Chondrocyte (in vitro differentiated cells): ENCODE measurements at regions not wholly inside any gene's neighbourhood (a gene's known extent, or its start where the extent isn't known, plus 50 kb on each side); places are given as distances from the start of the nearest gene placed in this dataset.
A peak's percentile ranks its signal among the peaks of the same experiment; 100 is the strongest.

Experiments used
- DNase-seq: peaks from one replicate; pipeline ENCODE4 v3.0.0; 2021; ENCODE audit warnings: mixed read lengths, low spot score
- H3K27ac Mint-ChIP-seq: one replicate; pipeline ENCODE4 v1.8.0; 2021; ENCODE audit warnings: mild to moderate bottlenecking, moderate library complexity, mixed read lengths; ENCODE audit not compliant: unreplicated experiment
- H3K27me3 Mint-ChIP-seq: 2 replicates; pipeline ENCODE4 v1.8.0; 2021; ENCODE audit warnings: low read depth, mixed read lengths
- H3K36me3 Mint-ChIP-seq: 2 replicates; pipeline ENCODE4 v1.8.0; 2021; ENCODE audit warnings: low read depth, mixed read lengths
- H3K4me1 Mint-ChIP-seq: 2 replicates; pipeline ENCODE4 v1.8.0; 2021; ENCODE audit warnings: low read depth, mild to moderate bottlenecking, mixed read lengths
- H3K4me3 Mint-ChIP-seq: one replicate; pipeline ENCODE4 v1.8.0; 2021; ENCODE audit warnings: mild to moderate bottlenecking, moderate library complexity, mixed read lengths; ENCODE audit not compliant: unreplicated experiment
- H3K9me3 Mint-ChIP-seq: 2 replicates; pipeline ENCODE4 v1.8.0; 2021; ENCODE audit warnings: low read depth, mixed read lengths
- CTCF ChIP-seq: fragments of 200-600 bp; sonication (generic); IDR thresholded peaks from 2 replicates; pipeline ENCODE4 v1.5.0; 2021; ENCODE audit warnings: antibody characterized with exemption, mild to moderate bottlenecking, moderate library complexity

GRCh38 chr6:95496769-95497426 is 80.4 kb upstream of the MANEA start:
- TF ChIP-seq CTCF: no peak
- peak; percentile 84 for DNase-seq
- no peak overlapping the region for H3K27ac Mint-ChIP-seq
- no peak overlapping the region for H3K4me3 Mint-ChIP-seq
- no peaks in the 10 kb centered on the region for H3K36me3 Mint-ChIP-seq
- no peaks in the 10 kb centered on the region for H3K27me3 Mint-ChIP-seq
- peaks cover 5% of the 10 kb centered on the region for H3K9me3 Mint-ChIP-seq
- no peaks in the 10 kb centered on the region for H3K4me1 Mint-ChIP-seq

- H3K27ac Mint-ChIP-seq: no peak overlapping the region
- H3K27me3 Mint-ChIP-seq: no peaks in the 10 kb centered on the region
- peaks cover 19% of the 10 kb centered on the region for H3K9me3 Mint-ChIP-seq
- peaks cover 3% of the 10 kb centered on the region for H3K36me3 Mint-ChIP-seq
- no peak overlapping the region for H3K4me3 Mint-ChIP-seq
- no peaks in the 10 kb centered on the region for H3K4me1 Mint-ChIP-seq
- no peak for TF ChIP-seq CTCF
- no peak for DNase-seq
Measured at GRCh38 chr6:95501032-95501904, 76.1 kb upstream of the MANEA start.

- no peak overlapping the region for H3K4me3 Mint-ChIP-seq
- TF ChIP-seq CTCF: no peak
- H3K27ac Mint-ChIP-seq: no peak overlapping the region
- peaks cover 3% of the 10 kb centered on the region for H3K36me3 Mint-ChIP-seq
- no peak for DNase-seq
- no peaks in the 10 kb centered on the region for H3K4me1 Mint-ChIP-seq
- H3K27me3 Mint-ChIP-seq: peaks cover 5% of the 10 kb centered on the region
- H3K9me3 Mint-ChIP-seq: peaks cover 14% of the 10 kb centered on the region
Measured at GRCh38 chr6:95503568-95503967, 73.8 kb upstream of the MANEA start.

GRCh38 chr6:95511404-95511803 is 65.9 kb upstream of the MANEA start:
- no peaks in the 10 kb centered on the region for H3K9me3 Mint-ChIP-seq
- no peak for DNase-seq
- TF ChIP-seq CTCF: no peak
- no peaks in the 10 kb centered on the region for H3K4me1 Mint-ChIP-seq
- H3K4me3 Mint-ChIP-seq: no peak overlapping the region
- peaks cover 12% of the 10 kb centered on the region for H3K27me3 Mint-ChIP-seq
- no peaks in the 10 kb centered on the region for H3K36me3 Mint-ChIP-seq
- no peak overlapping the region for H3K27ac Mint-ChIP-seq

GRCh38 chr6:95515975-95516374 is 61.4 kb upstream of the MANEA start:
- TF ChIP-seq CTCF: no peak
- H3K27ac Mint-ChIP-seq: no peak overlapping the region
- no peaks in the 10 kb centered on the region for H3K4me1 Mint-ChIP-seq
- H3K36me3 Mint-ChIP-seq: no peaks in the 10 kb centered on the region
- H3K27me3 Mint-ChIP-seq: peaks cover 17% of the 10 kb centered on the region
- H3K9me3 Mint-ChIP-seq: no peaks in the 10 kb centered on the region
- no peak overlapping the region for H3K4me3 Mint-ChIP-seq
- DNase-seq: no peak
